PC-3 (cell line): ENCODE measurements at regions not wholly inside any gene's neighbourhood (a gene's known extent, or its start where the extent isn't known, plus 50 kb on each side); places are given as distances from the start of the nearest gene placed in this dataset.

Experiments used
- ATAC-seq: fragments of 200-7000 bp; cut with Tn5 transposase; 2 replicates; pipeline ENCODE4 v1.9.1; 2020; ENCODE audit warnings: mild to moderate bottlenecking, moderate library complexity
- BruUV-seq: library from RNA; stranded (reverse); fragments of 400-500 nt; replicated peaks from 2 replicates; lab custom pipeline; 2021; lab: Mats Ljungman, UMichigan
- CTCF ChIA-PET: fragments of 300-600 bp; sonication (Branson Sonifier 250); formaldehyde crosslinking; loops from one replicate; lab custom pipeline; 2022; ENCODE audit warnings: antibody characterized with exemption; lab: Charles Lee
- POLR2A ChIA-PET: fragments of 300-600 bp; sonication (Branson Sonifier 250); formaldehyde crosslinking; loops from one replicate; lab custom pipeline; 2022; ENCODE audit warnings: antibody characterized with exemption; ENCODE audit not compliant: unreplicated experiment; lab: Charles Lee
- DNase-seq: peaks from one replicate; pipeline ENCODE4 v3.0.0-alpha.2; 2015
- H2AFZ ChIP-seq: fragments of 300-600 bp; sonication (generic); 2 replicates; pipeline ENCODE4 v1.6.0; 2016; ENCODE audit warnings: antibody characterized with exemption, low read length
- H3F3A ChIP-seq: fragments of 300-600 bp; sonication (generic); one replicate; pipeline ENCODE4 v1.6.0; 2017; ENCODE audit warnings: antibody characterized with exemption, low read length, control low read depth, mild to moderate bottlenecking; ENCODE audit not compliant: unreplicated experiment
- H3K27ac ChIP-seq: fragments of 300-600 bp; sonication (generic); 2 replicates; pipeline ENCODE4 v1.5.1; 2016; ENCODE audit warnings: mild to moderate bottlenecking, low read length
- H3K27me3 ChIP-seq: fragments of 300-600 bp; sonication (generic); 2 replicates; pipeline ENCODE4 v1.6.1; 2016; ENCODE audit warnings: low read length, mixed read lengths
- H3K36me3 ChIP-seq: fragments of 300-600 bp; sonication (generic); 2 replicates; pipeline ENCODE4 v1.6.1; 2016; ENCODE audit warnings: low read depth, mixed run types, low read length, mixed read lengths
- H3K4me1 ChIP-seq: fragments of 300-600 bp; sonication (generic); 2 replicates; pipeline ENCODE4 v1.5.1; 2016; ENCODE audit warnings: low read length; ENCODE audit not compliant: insufficient read depth
- H3K4me2 ChIP-seq: fragments of 300-600 bp; sonication (generic); 2 replicates; pipeline ENCODE4 v1.6.0; 2016; ENCODE audit warnings: low read length
- H3K4me3 ChIP-seq: fragments of 300-600 bp; sonication (generic); 2 replicates; pipeline ENCODE4 v1.5.1; 2016; ENCODE audit warnings: mild to moderate bottlenecking, low read length, mixed read lengths
- H3K79me2 ChIP-seq: fragments of 300-600 bp; sonication (generic); 2 replicates; pipeline ENCODE4 v1.6.1; 2017; ENCODE audit warnings: low read length, mixed read lengths
- H3K9ac ChIP-seq: fragments of 300-600 bp; sonication (generic); 2 replicates; pipeline ENCODE4 v1.6.0; 2016; ENCODE audit warnings: mild to moderate bottlenecking, low read length
- H3K9me2 ChIP-seq: fragments of 300-600 bp; sonication (generic); replicated peaks from 2 replicates; pipeline ENCODE4 v1.6.1; 2016; ENCODE audit warnings: mixed run types, low read length, mixed read lengths
- H3K9me3 ChIP-seq: fragments of 300-600 bp; sonication (generic); 2 replicates; pipeline ENCODE4 v1.6.1; 2016; ENCODE audit warnings: low read length, mixed read lengths
- H4K20me1 ChIP-seq: fragments of 300-600 bp; sonication (generic); 2 replicates; pipeline ENCODE4 v1.6.1; 2016; ENCODE audit warnings: low read length, mixed read lengths
- EZH2 ChIP-seq: fragments of 300-600 bp; sonication (generic); IDR thresholded peaks from one replicate; pipeline ENCODE4 v1.6.1; 2017; ENCODE audit warnings: antibody characterized with exemption, mild to moderate bottlenecking, low read length; ENCODE audit not compliant: unreplicated experiment
- EZH2phosphoT487 ChIP-seq: fragments of 300-600 bp; sonication (generic); IDR thresholded peaks from 2 replicates; pipeline ENCODE4 v1.6.1; 2018; ENCODE audit warnings: mild to moderate bottlenecking, antibody characterized with exemption, low read length, borderline replicate concordance
- intact Hi-C: fragments of 100-400 bp; cut with micrococcal nuclease; formaldehyde crosslinking; loops from 2 replicates; pipeline ENCODE4 v1.9.0; 2023
- TF ChIP-seq, protein P1 (sequence below): fragments of 300-600 bp; sonication (generic); conservative IDR thresholded peaks from 2 replicates; pipeline ENCODE4 v1.5.1; 2017; ENCODE audit warnings: antibody characterized with exemption, low read depth, mild to moderate bottlenecking, low read length

DNA sequence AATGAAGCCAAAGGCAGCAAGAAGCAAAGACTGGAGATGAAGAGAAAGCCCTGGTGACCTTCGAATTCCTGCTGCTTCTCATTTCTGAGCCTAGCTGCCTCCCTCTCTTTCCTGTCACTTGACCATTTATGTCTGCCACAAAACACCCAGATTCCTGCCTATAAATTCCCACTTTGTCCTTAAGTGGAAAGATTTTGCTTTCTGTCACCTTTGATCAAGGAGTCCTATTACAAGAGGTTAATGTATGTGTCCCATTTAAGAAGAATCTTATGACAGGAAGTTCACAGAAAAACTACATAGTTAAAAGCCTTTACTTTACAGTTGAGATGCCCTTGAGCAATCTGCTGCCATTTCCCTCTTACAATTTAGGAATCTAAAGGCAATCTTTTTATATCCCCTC is 155.7 kb downstream of the GALC start:
- DNase-seq (no peak), ATAC-seq (no peak)
- ChIA-PET POLR2A (no interaction called here), CTCF (no interaction called here)
- intact Hi-C loops: no loop called here
- H3K9ac ChIP-seq: no peak overlapping the region
- no peaks in the 10 kb centered on the region for H3K4me1 ChIP-seq
- H3K4me2 ChIP-seq: no peak overlapping the region
- no peaks in the 10 kb centered on the region for H3K9me2 ChIP-seq
- H3K27me3 ChIP-seq: no peaks in the 10 kb centered on the region
- H3K27ac ChIP-seq: no peak overlapping the region
- H3K4me3 ChIP-seq: no peak overlapping the region
- TF ChIP-seq EZH2: no peak
- TF ChIP-seq EZH2phosphoT487: no peak
- TF ChIP-seq, protein P1, sequence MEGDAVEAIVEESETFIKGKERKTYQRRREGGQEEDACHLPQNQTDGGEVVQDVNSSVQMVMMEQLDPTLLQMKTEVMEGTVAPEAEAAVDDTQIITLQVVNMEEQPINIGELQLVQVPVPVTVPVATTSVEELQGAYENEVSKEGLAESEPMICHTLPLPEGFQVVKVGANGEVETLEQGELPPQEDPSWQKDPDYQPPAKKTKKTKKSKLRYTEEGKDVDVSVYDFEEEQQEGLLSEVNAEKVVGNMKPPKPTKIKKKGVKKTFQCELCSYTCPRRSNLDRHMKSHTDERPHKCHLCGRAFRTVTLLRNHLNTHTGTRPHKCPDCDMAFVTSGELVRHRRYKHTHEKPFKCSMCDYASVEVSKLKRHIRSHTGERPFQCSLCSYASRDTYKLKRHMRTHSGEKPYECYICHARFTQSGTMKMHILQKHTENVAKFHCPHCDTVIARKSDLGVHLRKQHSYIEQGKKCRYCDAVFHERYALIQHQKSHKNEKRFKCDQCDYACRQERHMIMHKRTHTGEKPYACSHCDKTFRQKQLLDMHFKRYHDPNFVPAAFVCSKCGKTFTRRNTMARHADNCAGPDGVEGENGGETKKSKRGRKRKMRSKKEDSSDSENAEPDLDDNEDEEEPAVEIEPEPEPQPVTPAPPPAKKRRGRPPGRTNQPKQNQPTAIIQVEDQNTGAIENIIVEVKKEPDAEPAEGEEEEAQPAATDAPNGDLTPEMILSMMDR: no peak
- H3F3A ChIP-seq: no peaks in the 10 kb centered on the region
- BruUV-seq: no TSS peak
- H2AFZ ChIP-seq: no peak overlapping the region
- no peaks in the 10 kb centered on the region for H3K9me3 ChIP-seq
- no peaks in the 10 kb centered on the region for H3K36me3 ChIP-seq
- no peaks in the 10 kb centered on the region for H4K20me1 ChIP-seq
- H3K79me2 ChIP-seq: no peaks in the 10 kb centered on the region

DNA sequence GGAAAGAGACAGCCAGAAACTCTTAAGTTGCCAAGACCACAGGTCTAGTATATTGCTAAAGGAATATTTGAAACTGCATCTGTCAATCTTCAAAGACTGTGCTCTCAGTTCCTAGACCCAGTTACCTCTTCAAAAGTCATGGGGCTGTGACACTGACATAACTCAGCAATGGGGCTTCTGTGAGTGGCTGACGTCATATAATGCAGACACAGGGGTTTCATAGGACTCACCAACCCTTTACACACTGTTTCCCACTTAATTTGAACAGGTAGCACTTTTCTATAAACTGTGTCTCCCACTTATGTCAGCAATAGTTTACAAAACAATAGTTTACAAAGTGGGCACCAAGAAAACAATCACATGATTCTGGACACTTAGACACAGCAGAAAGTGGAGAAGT is 158.4 kb downstream of the GALC start:
- H3K79me2 ChIP-seq: no peaks in the 10 kb centered on the region
- no peak overlapping the region for H3K4me3 ChIP-seq
- no peak overlapping the region for H3K4me2 ChIP-seq
- CTCF ChIA-PET: no interaction called here
- no peak overlapping the region for H3K27ac ChIP-seq
- no peak for DNase-seq
- H3K9me3 ChIP-seq: 0 out of 2 replicates have a peak, but pooled peaks cover 2% of the 10 kb centered on the region
- no peaks in the 10 kb centered on the region for H3K36me3 ChIP-seq
- H3F3A ChIP-seq: no peaks in the 10 kb centered on the region
- POLR2A ChIA-PET: no interaction called here
- H3K27me3 ChIP-seq: no peaks in the 10 kb centered on the region
- no peak overlapping the region for H3K9ac ChIP-seq
- H3K4me1 ChIP-seq: no peaks in the 10 kb centered on the region
- no peaks in the 10 kb centered on the region for H4K20me1 ChIP-seq
- H3K9me2 ChIP-seq: no peaks in the 10 kb centered on the region
- no peak overlapping the region for H2AFZ ChIP-seq
- intact Hi-C loops: no loop called here
- ATAC-seq: no peak
- TF ChIP-seq EZH2phosphoT487 (no peak), EZH2 (no peak)
- TF ChIP-seq, protein P1: no peak
- BruUV-seq: no TSS peak

DNA sequence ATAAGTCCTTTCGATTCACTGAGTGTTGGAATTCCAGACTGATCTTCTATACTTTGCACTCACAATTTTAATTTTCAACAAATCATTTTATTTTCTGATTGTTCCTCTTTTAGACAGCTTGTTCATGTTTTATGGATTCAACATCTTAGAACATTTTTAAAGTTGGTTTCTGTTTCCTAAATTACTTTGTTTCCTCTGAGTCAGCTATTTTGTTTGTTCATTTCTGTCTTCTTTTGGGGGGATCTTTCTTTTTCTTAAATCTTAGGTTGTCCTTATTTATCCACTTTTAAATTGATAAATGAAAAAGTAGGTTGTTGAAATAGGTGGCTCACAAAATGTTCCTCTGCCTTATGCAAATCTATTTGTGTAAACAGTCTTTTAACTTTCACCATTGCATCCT is 160.0 kb downstream of the GALC start:
- H3K27me3 ChIP-seq: no peaks in the 10 kb centered on the region
- intact Hi-C loops: no loop called here
- ChIA-PET POLR2A (no interaction called here), CTCF (no interaction called here)
- no TSS peak for BruUV-seq
- ATAC-seq: no peak
- no peak overlapping the region for H3K27ac ChIP-seq
- no peak overlapping the region for H3K9ac ChIP-seq
- DNase-seq: no peak
- H4K20me1 ChIP-seq: no peaks in the 10 kb centered on the region
- H3K36me3 ChIP-seq: no peaks in the 10 kb centered on the region
- H3K4me1 ChIP-seq: no peaks in the 10 kb centered on the region
- H3K79me2 ChIP-seq: no peaks in the 10 kb centered on the region
- no peak for TF ChIP-seq EZH2
- TF ChIP-seq, protein P1: no peak
- TF ChIP-seq EZH2phosphoT487: no peak
- no peak overlapping the region for H3K4me3 ChIP-seq
- H3K9me2 ChIP-seq: no peaks in the 10 kb centered on the region
- H2AFZ ChIP-seq: no peak overlapping the region
- H3K4me2 ChIP-seq: no peak overlapping the region
- no peaks in the 10 kb centered on the region for H3F3A ChIP-seq
- 0 out of 2 replicates have a peak, but pooled peaks cover 2% of the 10 kb centered on the region for H3K9me3 ChIP-seq
